MM.1S (cell line): ENCODE measurements at regions not wholly inside any gene's neighbourhood (a gene's known extent, or its start where the extent isn't known, plus 50 kb on each side); places are given as distances from the start of the nearest gene placed in this dataset.

Experiments
- EZH2 ChIP-seq: fragments of 300-600 bp; sonication (generic); optimal IDR thresholded peaks from 2 replicates; pipeline ENCODE3; 2017; ENCODE audit warnings: low read depth, mild to moderate bottlenecking, antibody characterized with exemption, low read length, mixed read lengths
- EZH2phosphoT487 ChIP-seq: fragments of 300-600 bp; sonication (generic); IDR thresholded peaks from 2 replicates; pipeline ENCODE4 v1.6.1; 2018; ENCODE audit warnings: antibody characterized with exemption, low read length
- TF ChIP-seq, protein P1 (sequence below): fragments of 300-600 bp; sonication (generic); IDR thresholded peaks from 2 replicates; pipeline ENCODE4 v1.5.1; 2016; ENCODE audit warnings: antibody characterized with exemption, low read length, mixed read lengths

DNA sequence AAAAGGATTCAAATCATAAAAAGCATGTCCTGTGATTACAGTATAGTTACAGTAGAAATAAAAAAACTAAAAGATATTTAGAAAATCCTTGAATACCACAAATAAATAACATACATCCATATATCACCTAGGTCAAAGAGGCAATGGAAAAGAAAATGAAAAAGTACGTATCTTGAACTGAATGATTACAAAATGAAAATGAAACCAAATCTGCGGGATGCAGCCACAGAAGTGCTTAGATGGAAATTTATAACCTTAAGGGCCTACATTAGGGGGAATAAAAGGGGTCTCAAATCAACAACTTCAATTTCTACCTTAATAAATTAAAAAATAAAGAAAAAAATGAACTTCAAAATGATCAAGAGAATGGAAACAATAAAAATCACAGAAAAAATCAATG lies 879.0 kb upstream of the CELF2 start:
- TF ChIP-seq, protein P1, sequence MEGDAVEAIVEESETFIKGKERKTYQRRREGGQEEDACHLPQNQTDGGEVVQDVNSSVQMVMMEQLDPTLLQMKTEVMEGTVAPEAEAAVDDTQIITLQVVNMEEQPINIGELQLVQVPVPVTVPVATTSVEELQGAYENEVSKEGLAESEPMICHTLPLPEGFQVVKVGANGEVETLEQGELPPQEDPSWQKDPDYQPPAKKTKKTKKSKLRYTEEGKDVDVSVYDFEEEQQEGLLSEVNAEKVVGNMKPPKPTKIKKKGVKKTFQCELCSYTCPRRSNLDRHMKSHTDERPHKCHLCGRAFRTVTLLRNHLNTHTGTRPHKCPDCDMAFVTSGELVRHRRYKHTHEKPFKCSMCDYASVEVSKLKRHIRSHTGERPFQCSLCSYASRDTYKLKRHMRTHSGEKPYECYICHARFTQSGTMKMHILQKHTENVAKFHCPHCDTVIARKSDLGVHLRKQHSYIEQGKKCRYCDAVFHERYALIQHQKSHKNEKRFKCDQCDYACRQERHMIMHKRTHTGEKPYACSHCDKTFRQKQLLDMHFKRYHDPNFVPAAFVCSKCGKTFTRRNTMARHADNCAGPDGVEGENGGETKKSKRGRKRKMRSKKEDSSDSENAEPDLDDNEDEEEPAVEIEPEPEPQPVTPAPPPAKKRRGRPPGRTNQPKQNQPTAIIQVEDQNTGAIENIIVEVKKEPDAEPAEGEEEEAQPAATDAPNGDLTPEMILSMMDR = no peak
- TF ChIP-seq EZH2 (no peak), EZH2phosphoT487 (no peak)
